ENCODE measurements at regions not wholly inside any gene's neighbourhood (a gene's known extent, or its start where the extent isn't known, plus 50 kb on each side); places are given as distances from the start of the nearest gene placed in this dataset.

DNA sequence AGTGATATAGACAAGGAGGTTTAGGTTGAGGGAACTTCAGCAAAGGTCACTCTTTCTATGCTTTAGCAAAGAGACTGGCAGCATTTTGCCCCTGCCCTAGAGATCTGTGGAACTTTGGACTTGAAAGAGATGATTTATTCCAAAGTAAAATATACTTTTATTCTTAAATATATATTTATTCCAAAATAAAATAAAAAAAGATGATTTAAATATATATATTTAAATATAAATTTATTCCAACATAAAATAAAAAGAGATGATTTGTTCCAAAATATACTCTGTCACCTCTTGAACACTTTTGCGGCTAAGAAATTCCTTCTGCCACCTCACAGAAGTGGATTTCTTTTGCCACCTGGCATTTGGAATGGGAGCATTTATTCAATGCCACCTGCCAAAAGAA, 521.3 kb upstream of the CHORDC1 start:
- DNase-seq (ENCODE audit: low spot score) (no peak), ATAC-seq (no peak)
- Mint-ChIP-seq H3K9me3 (peaks cover 29% of the 10 kb centered on the region), H3K4me1 (no peaks in the 10 kb centered on the region), H3K4me3 (no peak overlapping the region), H3K36me3 (peaks cover 25% of the 10 kb centered on the region), H3K27ac (no peak overlapping the region), H3K27me3 (ENCODE audit: low read depth) (no peaks in the 10 kb centered on the region; the same call in 1 of the 2 replicates)
- TF ChIP-seq PRRX2 (CRISPR knock-in tag; IDR thresholded peaks at IDR 0.05) (no peak), HMGA2 (CRISPR knock-in tag; IDR thresholded peaks at IDR 0.05) (peak; percentile 96)
- ChIA-PET CTCF (no interaction called here), POLR2A (no interaction called here)

DNA sequence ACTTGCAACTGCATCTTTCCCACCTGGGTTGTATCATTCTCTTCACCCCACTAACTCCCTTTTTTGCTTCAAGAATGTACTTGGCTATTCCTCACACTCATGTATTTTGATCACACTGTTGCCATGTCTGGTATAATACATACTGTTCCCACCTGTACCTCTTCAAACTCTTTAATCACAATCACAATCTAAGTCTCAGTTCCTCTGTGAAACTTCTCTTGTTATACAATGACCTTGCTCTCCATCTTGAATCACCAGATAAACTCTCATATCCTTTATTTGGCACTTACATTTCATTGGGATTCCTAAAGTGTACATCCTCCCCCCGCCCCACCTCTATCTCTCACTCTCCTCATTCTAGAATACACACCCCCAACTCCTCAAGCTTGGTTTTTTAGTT, 516.0 kb upstream of the CHORDC1 start:
- Mint-ChIP-seq H3K36me3 (peaks cover 3% of the 10 kb centered on the region), H3K4me1 (peaks cover 19% of the 10 kb centered on the region), H3K27me3 (ENCODE audit: low read depth) (no peaks in the 10 kb centered on the region; the same call in 1 of the 2 replicates), H3K9me3 (peaks cover 3% of the 10 kb centered on the region), H3K27ac (no peak overlapping the region), H3K4me3 (no peak overlapping the region)
- no peak for DNase-seq (ENCODE audit: low spot score)
- no peak for ATAC-seq
- TF ChIP-seq, protein P1, sequence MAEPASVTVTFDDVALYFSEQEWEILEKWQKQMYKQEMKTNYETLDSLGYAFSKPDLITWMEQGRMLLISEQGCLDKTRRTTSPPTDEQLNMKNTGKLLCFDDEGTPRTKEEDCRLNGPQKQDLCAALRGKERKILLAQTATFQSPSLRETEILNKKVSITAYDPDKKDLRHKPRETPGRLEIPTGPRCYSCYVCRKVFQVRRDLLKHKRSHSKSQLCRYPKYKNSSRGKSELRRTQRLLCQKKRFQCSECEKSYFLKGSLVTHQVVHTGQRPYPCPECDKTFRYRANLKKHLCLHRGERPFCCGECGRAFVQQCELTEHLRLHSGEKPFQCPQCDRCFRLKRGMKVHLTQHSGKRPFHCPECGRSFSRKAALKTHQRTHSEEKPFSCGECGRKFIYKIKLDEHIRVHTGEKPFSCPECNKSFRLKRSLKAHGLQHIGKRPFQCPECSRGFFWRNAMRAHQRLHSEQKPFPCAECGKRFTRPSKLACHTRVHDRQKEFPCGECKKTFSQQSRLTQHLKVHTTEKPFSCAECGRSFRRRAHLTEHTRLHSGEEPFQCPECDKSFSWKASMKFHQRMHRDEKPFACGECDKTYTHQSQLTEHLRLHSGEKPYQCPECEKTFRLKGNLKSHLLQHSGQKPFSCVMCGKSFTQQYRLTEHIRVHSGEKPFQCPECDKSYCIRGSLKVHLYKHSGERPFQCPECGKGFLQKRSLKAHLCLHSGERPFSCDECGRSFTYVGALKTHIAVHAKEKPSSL (CRISPR knock-in tag; conservative IDR thresholded peaks at IDR 0.05), result no peak
- TF ChIP-seq JUN (CRISPR knock-in tag; IDR thresholded peaks at IDR 0.05), result no peak
- TF ChIP-seq MXD4 (CRISPR knock-in tag; IDR thresholded peaks at IDR 0.05; ENCODE audit: borderline replicate concordance), result no peak
- TF ChIP-seq, protein P2, sequence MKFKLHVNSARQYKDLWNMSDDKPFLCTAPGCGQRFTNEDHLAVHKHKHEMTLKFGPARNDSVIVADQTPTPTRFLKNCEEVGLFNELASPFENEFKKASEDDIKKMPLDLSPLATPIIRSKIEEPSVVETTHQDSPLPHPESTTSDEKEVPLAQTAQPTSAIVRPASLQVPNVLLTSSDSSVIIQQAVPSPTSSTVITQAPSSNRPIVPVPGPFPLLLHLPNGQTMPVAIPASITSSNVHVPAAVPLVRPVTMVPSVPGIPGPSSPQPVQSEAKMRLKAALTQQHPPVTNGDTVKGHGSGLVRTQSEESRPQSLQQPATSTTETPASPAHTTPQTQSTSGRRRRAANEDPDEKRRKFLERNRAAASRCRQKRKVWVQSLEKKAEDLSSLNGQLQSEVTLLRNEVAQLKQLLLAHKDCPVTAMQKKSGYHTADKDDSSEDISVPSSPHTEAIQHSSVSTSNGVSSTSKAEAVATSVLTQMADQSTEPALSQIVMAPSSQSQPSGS (CRISPR knock-in tag; IDR thresholded peaks at IDR 0.05; ENCODE audit: borderline replicate concordance, low read depth), result no peak
- TF ChIP-seq CREB1 (CRISPR knock-in tag; IDR thresholded peaks at IDR 0.05), result no peak
- TF ChIP-seq ZNF396 (CRISPR knock-in tag; IDR thresholded peaks at IDR 0.05; ENCODE audit: borderline replicate concordance), result no peak
- ChIA-PET POLR2A (no interaction called here), CTCF (no interaction called here)

DNA sequence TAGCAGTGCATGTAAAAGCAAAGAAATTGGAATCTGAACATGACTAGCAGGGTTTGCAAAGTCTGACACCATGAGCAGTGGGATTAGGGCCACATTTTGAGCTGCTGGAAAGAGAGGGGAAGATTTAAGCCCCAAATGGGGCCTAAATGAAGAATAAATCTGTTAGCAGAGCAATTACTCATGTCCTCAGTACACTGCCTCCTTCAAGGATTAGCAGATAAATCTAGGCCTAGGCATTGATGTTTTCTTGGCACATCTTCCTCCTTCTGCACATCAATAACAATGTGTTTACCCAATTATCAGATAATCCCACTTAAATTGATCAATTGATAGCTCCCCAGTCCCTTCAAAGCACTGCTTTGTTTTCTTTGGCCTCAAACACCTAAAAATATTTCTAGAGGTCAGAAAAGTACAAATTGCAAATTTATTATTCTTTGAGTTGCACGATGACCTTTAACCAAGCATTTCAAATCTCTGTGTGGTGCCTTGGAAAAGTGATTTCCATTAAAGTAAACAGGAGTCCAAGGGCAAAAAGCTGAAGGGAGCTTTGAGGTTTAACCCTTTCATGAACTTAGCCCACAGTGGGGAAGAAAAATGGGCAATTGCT, 514.7 kb upstream of the CHORDC1 start:
- no peak overlapping the region for H3K27ac Mint-ChIP-seq

DNA sequence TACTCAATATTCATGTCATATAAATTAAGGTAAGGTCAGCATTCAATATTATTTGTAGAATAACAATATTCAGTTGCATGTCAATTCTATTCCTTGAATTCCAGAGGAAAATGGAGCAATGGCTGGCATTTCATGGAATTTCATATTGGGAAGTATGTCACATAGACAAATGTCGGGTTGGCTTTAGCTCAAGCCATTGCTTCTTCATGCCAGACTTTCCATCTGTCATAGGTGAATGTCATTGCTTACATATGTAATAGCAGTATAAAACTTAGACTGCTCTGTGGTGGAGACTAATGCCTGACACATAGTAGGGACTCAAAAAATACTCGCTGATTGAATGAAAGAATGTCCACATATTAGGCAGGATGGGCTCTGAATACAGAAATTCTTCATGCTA, 509.6 kb upstream of the CHORDC1 start:
- H3K36me3 Mint-ChIP-seq, result no peaks in the 10 kb centered on the region
- no peak overlapping the region for H3K4me3 Mint-ChIP-seq
- H3K27me3 Mint-ChIP-seq (ENCODE audit: low read depth), result no peaks in the 10 kb centered on the region; the same call in 1 of the 2 replicates
- peaks cover 13% of the 10 kb centered on the region for H3K4me1 Mint-ChIP-seq
- ATAC-seq (no peak), DNase-seq (ENCODE audit: low spot score) (no peak)
- ChIA-PET POLR2A (no interaction called here), CTCF (no interaction called here)
- H3K27ac Mint-ChIP-seq, result no peak overlapping the region
- no peaks in the 10 kb centered on the region for H3K9me3 Mint-ChIP-seq
- TF ChIP-seq SP1 (CRISPR knock-in tag; conservative IDR thresholded peaks at IDR 0.05), result no peak
- no peak for TF ChIP-seq ZNF396 (CRISPR knock-in tag; IDR thresholded peaks at IDR 0.05; ENCODE audit: borderline replicate concordance)
- TF ChIP-seq NFYB (CRISPR knock-in tag; conservative IDR thresholded peaks at IDR 0.05; ENCODE audit: low read depth), result no peak
- TF ChIP-seq, protein P3, sequence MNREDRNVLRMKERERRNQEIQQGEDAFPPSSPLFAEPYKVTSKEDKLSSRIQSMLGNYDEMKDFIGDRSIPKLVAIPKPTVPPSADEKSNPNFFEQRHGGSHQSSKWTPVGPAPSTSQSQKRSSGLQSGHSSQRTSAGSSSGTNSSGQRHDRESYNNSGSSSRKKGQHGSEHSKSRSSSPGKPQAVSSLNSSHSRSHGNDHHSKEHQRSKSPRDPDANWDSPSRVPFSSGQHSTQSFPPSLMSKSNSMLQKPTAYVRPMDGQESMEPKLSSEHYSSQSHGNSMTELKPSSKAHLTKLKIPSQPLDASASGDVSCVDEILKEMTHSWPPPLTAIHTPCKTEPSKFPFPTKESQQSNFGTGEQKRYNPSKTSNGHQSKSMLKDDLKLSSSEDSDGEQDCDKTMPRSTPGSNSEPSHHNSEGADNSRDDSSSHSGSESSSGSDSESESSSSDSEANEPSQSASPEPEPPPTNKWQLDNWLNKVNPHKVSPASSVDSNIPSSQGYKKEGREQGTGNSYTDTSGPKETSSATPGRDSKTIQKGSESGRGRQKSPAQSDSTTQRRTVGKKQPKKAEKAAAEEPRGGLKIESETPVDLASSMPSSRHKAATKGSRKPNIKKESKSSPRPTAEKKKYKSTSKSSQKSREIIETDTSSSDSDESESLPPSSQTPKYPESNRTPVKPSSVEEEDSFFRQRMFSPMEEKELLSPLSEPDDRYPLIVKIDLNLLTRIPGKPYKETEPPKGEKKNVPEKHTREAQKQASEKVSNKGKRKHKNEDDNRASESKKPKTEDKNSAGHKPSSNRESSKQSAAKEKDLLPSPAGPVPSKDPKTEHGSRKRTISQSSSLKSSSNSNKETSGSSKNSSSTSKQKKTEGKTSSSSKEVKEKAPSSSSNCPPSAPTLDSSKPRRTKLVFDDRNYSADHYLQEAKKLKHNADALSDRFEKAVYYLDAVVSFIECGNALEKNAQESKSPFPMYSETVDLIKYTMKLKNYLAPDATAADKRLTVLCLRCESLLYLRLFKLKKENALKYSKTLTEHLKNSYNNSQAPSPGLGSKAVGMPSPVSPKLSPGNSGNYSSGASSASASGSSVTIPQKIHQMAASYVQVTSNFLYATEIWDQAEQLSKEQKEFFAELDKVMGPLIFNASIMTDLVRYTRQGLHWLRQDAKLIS (CRISPR knock-in tag; IDR thresholded peaks at IDR 0.05; ENCODE audit: borderline replicate concordance), result no peak
- TF ChIP-seq, protein P4, sequence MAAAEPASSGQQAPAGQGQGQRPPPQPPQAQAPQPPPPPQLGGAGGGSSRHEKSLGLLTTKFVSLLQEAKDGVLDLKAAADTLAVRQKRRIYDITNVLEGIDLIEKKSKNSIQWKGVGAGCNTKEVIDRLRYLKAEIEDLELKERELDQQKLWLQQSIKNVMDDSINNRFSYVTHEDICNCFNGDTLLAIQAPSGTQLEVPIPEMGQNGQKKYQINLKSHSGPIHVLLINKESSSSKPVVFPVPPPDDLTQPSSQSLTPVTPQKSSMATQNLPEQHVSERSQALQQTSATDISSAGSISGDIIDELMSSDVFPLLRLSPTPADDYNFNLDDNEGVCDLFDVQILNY (CRISPR knock-in tag; IDR thresholded peaks at IDR 0.05), result no peak
- no peak for TF ChIP-seq TEAD4 (CRISPR knock-in tag; IDR thresholded peaks at IDR 0.05)

More for the DNA sequence above, 514.7 kb upstream of the CHORDC1 start:
- H3K4me3 Mint-ChIP-seq, result no peak overlapping the region
- no peaks in the 10 kb centered on the region for H3K9me3 Mint-ChIP-seq
- POLR2A ChIA-PET, result no interaction called here
- H3K27me3 Mint-ChIP-seq (ENCODE audit: low read depth), result no peaks in the 10 kb centered on the region; the same call in 1 of the 2 replicates
- no peak for ATAC-seq
- DNase-seq (ENCODE audit: low spot score), result no peak
- TF ChIP-seq SMAD4 (CRISPR knock-in tag; IDR thresholded peaks at IDR 0.05) (no peak), KAT7 (CRISPR knock-in tag; IDR thresholded peaks at IDR 0.05; ENCODE audit: borderline replicate concordance) (no peak), ZNF423 (CRISPR knock-in tag; IDR thresholded peaks at IDR 0.05) (no peak), ZNF396 (CRISPR knock-in tag; IDR thresholded peaks at IDR 0.05; ENCODE audit: borderline replicate concordance) (no peak), ZNF416 (CRISPR knock-in tag; IDR thresholded peaks at IDR 0.05) (no peak), FOXP1 (CRISPR knock-in tag; IDR thresholded peaks at IDR 0.05; ENCODE audit: borderline replicate concordance) (no peak), ZNF263 (CRISPR knock-in tag; IDR thresholded peaks at IDR 0.05; ENCODE audit: low read depth) (no peak), ZNF121 (CRISPR knock-in tag; IDR thresholded peaks at IDR 0.05) (no peak), JAZF1 (CRISPR knock-in tag; IDR thresholded peaks at IDR 0.05) (no peak), MYBL2 (CRISPR knock-in tag; IDR thresholded peaks at IDR 0.05) (no peak), CREB1 (CRISPR knock-in tag; IDR thresholded peaks at IDR 0.05) (no peak)
- TF ChIP-seq, protein P5, sequence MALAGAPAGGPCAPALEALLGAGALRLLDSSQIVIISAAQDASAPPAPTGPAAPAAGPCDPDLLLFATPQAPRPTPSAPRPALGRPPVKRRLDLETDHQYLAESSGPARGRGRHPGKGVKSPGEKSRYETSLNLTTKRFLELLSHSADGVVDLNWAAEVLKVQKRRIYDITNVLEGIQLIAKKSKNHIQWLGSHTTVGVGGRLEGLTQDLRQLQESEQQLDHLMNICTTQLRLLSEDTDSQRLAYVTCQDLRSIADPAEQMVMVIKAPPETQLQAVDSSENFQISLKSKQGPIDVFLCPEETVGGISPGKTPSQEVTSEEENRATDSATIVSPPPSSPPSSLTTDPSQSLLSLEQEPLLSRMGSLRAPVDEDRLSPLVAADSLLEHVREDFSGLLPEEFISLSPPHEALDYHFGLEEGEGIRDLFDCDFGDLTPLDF (CRISPR knock-in tag; IDR thresholded peaks at IDR 0.05), result no peak
- TF ChIP-seq, protein P6, sequence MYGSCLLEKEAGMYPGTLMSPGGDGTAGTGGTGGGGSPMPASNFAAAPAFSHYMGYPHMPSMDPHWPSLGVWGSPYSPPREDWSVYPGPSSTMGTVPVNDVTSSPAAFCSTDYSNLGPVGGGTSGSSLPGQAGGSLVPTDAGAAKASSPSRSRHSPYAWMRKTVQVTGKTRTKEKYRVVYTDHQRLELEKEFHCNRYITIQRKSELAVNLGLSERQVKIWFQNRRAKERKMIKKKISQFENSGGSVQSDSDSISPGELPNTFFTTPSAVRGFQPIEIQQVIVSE (CRISPR knock-in tag; IDR thresholded peaks at IDR 0.05; ENCODE audit: borderline replicate concordance), result no peak
- H3K36me3 Mint-ChIP-seq, result no peaks in the 10 kb centered on the region
- CTCF ChIA-PET, result no interaction called here
- H3K4me1 Mint-ChIP-seq, result peaks cover 19% of the 10 kb centered on the region
